GM10248 (cell line): ENCODE measurements at regions not wholly inside any gene's neighbourhood (a gene's known extent, or its start where the extent isn't known, plus 50 kb on each side); places are given as distances from the start of the nearest gene placed in this dataset.

Experiments used
- CTCF ChIA-PET: fragments of 300-600 bp; sonication (Branson Sonifier 250); formaldehyde crosslinking; extraction: SDS; loops from one replicate; lab custom pipeline; 2021; ENCODE audit warnings: antibody characterized with exemption; lab: Yijun Ruan, JAX
- POLR2A ChIA-PET: fragments of 350-650 bp; sonication (Branson Sonifier 250); formaldehyde crosslinking; extraction: SDS; loops from one replicate; lab custom pipeline; 2020; ENCODE audit warnings: antibody characterized with exemption; lab: Yijun Ruan, JAX
- DNase-seq: peaks from one replicate; pipeline ENCODE4 v3.0.0; 2012; ENCODE audit errors: extremely low spot score
- CTCF ChIP-seq: IDR thresholded peaks from 2 replicates; pipeline ENCODE4 v1.5.1; 2012; ENCODE audit warnings: mild to moderate bottlenecking, low read depth; ENCODE audit errors: extremely low read depth, missing control alignments, control extremely low read depth

GRCh38 chr22:48443680-48444079 is 1384.0 kb downstream of the BRD1 start:
- ChIA-PET CTCF (no interaction called here), POLR2A (no interaction called here)
- TF ChIP-seq CTCF = no peak
- no peak for DNase-seq

- no peak for DNase-seq
- POLR2A ChIA-PET = no interaction called here
- TF ChIP-seq CTCF = no peak
- CTCF ChIA-PET = no interaction called here
Observed at GRCh38 chr22:48442663-48443062, 1385.0 kb downstream of the BRD1 start.

GRCh38 chr22:48441553-48441850 is 1386.2 kb downstream of the BRD1 start:
- TF ChIP-seq CTCF = no peak
- CTCF ChIA-PET = no interaction called here
- POLR2A ChIA-PET = no interaction called here
- no peak for DNase-seq

GRCh38 chr22:48440673-48441552 is 1386.8 kb downstream of the BRD1 start:
- no peak for DNase-seq
- CTCF ChIA-PET = no interaction called here
- TF ChIP-seq CTCF = no peak
- POLR2A ChIA-PET = no interaction called here

GRCh38 chr22:48440176-48440575 is 1387.5 kb downstream of the BRD1 start:
- no peak for TF ChIP-seq CTCF
- no peak for DNase-seq
- ChIA-PET CTCF (no interaction called here), POLR2A (no interaction called here)

GRCh38 chr22:48439560-48440135 is 1388.0 kb downstream of the BRD1 start:
- CTCF ChIA-PET = no interaction called here
- POLR2A ChIA-PET = no interaction called here
- TF ChIP-seq CTCF = no peak
- DNase-seq = no peak
